WERI-Rb-1 (cell line): ENCODE measurements at regions not wholly inside any gene's neighbourhood (a gene's known extent, or its start where the extent isn't known, plus 50 kb on each side); places are given as distances from the start of the nearest gene placed in this dataset.

Experiments
- DNase-seq: peaks from one replicate; pipeline ENCODE4 v3.0.0-alpha.2; 2020
- H3K27ac ChIP-seq: fragments of 250-450 bp; sonication (Bioruptor Pico); 2 replicates; pipeline ENCODE4 v1.5.1; 2020; ENCODE audit warnings: mild to moderate bottlenecking, moderate library complexity
- H3K27me3 ChIP-seq: fragments of 250-450 bp; sonication (Bioruptor Pico); 2 replicates; pipeline ENCODE4 v1.5.1; 2021; ENCODE audit warnings: mild to moderate bottlenecking, low read depth, moderate library complexity; ENCODE audit not compliant: insufficient read depth, severe bottlenecking
- H3K36me3 ChIP-seq: fragments of 250-450 bp; sonication (Bioruptor Pico); 2 replicates; pipeline ENCODE4 v1.5.1; 2020; ENCODE audit warnings: mild to moderate bottlenecking, moderate library complexity
- H3K4me3 ChIP-seq: 2 replicates; pipeline ENCODE4 v1.5.1; 2011; ENCODE audit warnings: low read depth, mild to moderate bottlenecking, control low read depth, low read length
- H3K9me3 ChIP-seq: fragments of 250-450 bp; sonication (Bioruptor Pico); 2 replicates; pipeline ENCODE4 v1.5.1; 2021; ENCODE audit warnings: mild to moderate bottlenecking, moderate library complexity; ENCODE audit not compliant: severe bottlenecking
- CTCF ChIP-seq: IDR thresholded peaks from 2 replicates; pipeline ENCODE4 v1.5.1; 2011; ENCODE audit warnings: low read depth, mild to moderate bottlenecking, control low read depth, inconsistent platforms, low read length

- no peak overlapping the region for H3K4me3 ChIP-seq
- no peak overlapping the region for H3K27ac ChIP-seq
- no peak for DNase-seq
- TF ChIP-seq CTCF, result no peak
- no peaks in the 10 kb centered on the region for H3K27me3 ChIP-seq
- peaks cover 2% of the 10 kb centered on the region for H3K9me3 ChIP-seq
- no peaks in the 10 kb centered on the region for H3K36me3 ChIP-seq
Observed at GRCh38 chr5:9743507-9743906, 113.4 kb upstream of the TAS2R1 start.

GRCh38 chr5:9742848-9743247 is 112.7 kb upstream of the TAS2R1 start:
- peaks cover 2% of the 10 kb centered on the region for H3K9me3 ChIP-seq
- DNase-seq, result no peak
- no peaks in the 10 kb centered on the region for H3K27me3 ChIP-seq
- no peak for TF ChIP-seq CTCF
- no peaks in the 10 kb centered on the region for H3K36me3 ChIP-seq
- no peak overlapping the region for H3K27ac ChIP-seq
- no peak overlapping the region for H3K4me3 ChIP-seq

GRCh38 chr5:9739135-9739534 is 109.0 kb upstream of the TAS2R1 start:
- Histone ChIP-seq H3K4me3 (no peak overlapping the region), H3K27ac (no peak overlapping the region), H3K27me3 (no peaks in the 10 kb centered on the region), H3K9me3 (peaks cover 5% of the 10 kb centered on the region), H3K36me3 (no peaks in the 10 kb centered on the region)
- DNase-seq, result no peak
- TF ChIP-seq CTCF, result 0 out of 2 replicates have a peak, but pooled peaks have one; percentile 12

GRCh38 chr5:9737265-9737664 is 107.1 kb upstream of the TAS2R1 start:
- H3K4me3 ChIP-seq, result no peak overlapping the region
- H3K27ac ChIP-seq, result no peak overlapping the region
- no peak for TF ChIP-seq CTCF
- no peak for DNase-seq
- H3K27me3 ChIP-seq, result no peaks in the 10 kb centered on the region
- H3K9me3 ChIP-seq, result peaks cover 5% of the 10 kb centered on the region
- no peaks in the 10 kb centered on the region for H3K36me3 ChIP-seq

GRCh38 chr5:9733486-9733885 is 103.3 kb upstream of the TAS2R1 start:
- Histone ChIP-seq H3K9me3 (peaks cover 5% of the 10 kb centered on the region), H3K4me3 (no peak overlapping the region), H3K27me3 (no peaks in the 10 kb centered on the region), H3K27ac (no peak overlapping the region), H3K36me3 (no peaks in the 10 kb centered on the region)
- no peak for TF ChIP-seq CTCF
- DNase-seq, result no peak

GRCh38 chr5:9731159-9731558 is 101.0 kb upstream of the TAS2R1 start:
- Histone ChIP-seq H3K9me3 (peaks cover 1% of the 10 kb centered on the region), H3K4me3 (no peak overlapping the region), H3K27me3 (no peaks in the 10 kb centered on the region), H3K27ac (no peak overlapping the region), H3K36me3 (no peaks in the 10 kb centered on the region)
- no peak for DNase-seq
- TF ChIP-seq CTCF, result no peak
